Neural progenitor cell (in vitro differentiated cells): ENCODE measurements at regions not wholly inside any gene's neighbourhood (a gene's known extent, or its start where the extent isn't known, plus 50 kb on each side); places are given as distances from the start of the nearest gene placed in this dataset.

Source experiments
- CTCF ChIP-seq: fragments of 200-600 bp; sonication (generic); IDR thresholded peaks from 2 replicates; pipeline ENCODE4 v1.5.1; 2017; ENCODE audit warnings: antibody characterized with exemption, mild to moderate bottlenecking
- EZH2 ChIP-seq: fragments of 200-600 bp; sonication (generic); IDR thresholded peaks from 2 replicates; pipeline ENCODE4 v1.6.1; 2017; ENCODE audit warnings: antibody characterized with exemption, mild to moderate bottlenecking, moderate library complexity
- EZH2phosphoT487 ChIP-seq: fragments of 200-600 bp; sonication (generic); IDR thresholded peaks from 2 replicates; pipeline ENCODE4 v1.6.1; 2017; ENCODE audit warnings: antibody characterized with exemption

- TF ChIP-seq EZH2: no peak
- TF ChIP-seq CTCF: no peak
- TF ChIP-seq EZH2phosphoT487: no peak
Measured at GRCh38 chr7:70997261-70997660, 134.7 kb upstream of the GALNT17 start.
